Natural killer cell (primary cell): ENCODE measurements at regions not wholly inside any gene's neighbourhood (a gene's known extent, or its start where the extent isn't known, plus 50 kb on each side); places are given as distances from the start of the nearest gene placed in this dataset.

ENCODE experiments used
- ATAC-seq, 3 donors: fragments of 150-1000 bp in 2 of 3; fragments of 200-7000 bp in 1 of 3; cut with Tn5 transposase; 1 replicate in 1 of 3; 2 replicates in 2 of 3; pipeline ENCODE4 v1.10.0; 2021; ENCODE audit warnings: mild to moderate bottlenecking in 2 of 3, moderate library complexity in 2 of 3
- DNase-seq, 2 donors: peaks; one replicate each; pipeline versions ENCODE4 v3.0.0 to v3.0.0-alpha.2; 2013 to 2021; ENCODE audit warnings: mixed read lengths in 1 of 2
- H3K27ac ChIP-seq: one replicate; pipeline ENCODE4 v1.5.1; 2013; ENCODE audit warnings: mild to moderate bottlenecking, low read length
- H3K27me3 ChIP-seq: one replicate; pipeline ENCODE4 v1.6.1; 2013; ENCODE audit warnings: low read length; ENCODE audit not compliant: control insufficient read depth, insufficient read depth
- H3K36me3 ChIP-seq: one replicate; pipeline ENCODE4 v1.6.1; 2013; ENCODE audit warnings: low read length; ENCODE audit not compliant: control insufficient read depth, insufficient read depth
- H3K4me1 ChIP-seq: one replicate; pipeline ENCODE4 v1.6.1; 2013; ENCODE audit warnings: low read length; ENCODE audit not compliant: control insufficient read depth, insufficient read depth
- H3K4me3 ChIP-seq: one replicate; pipeline ENCODE4 v1.5.1; 2013; ENCODE audit warnings: low read length
- H3K9me3 ChIP-seq: one replicate; pipeline ENCODE4 v1.6.1; 2013; ENCODE audit warnings: low read length; ENCODE audit not compliant: control insufficient read depth, insufficient read depth
- H3K27ac Mint-ChIP-seq, 2 donors: one replicate each; pipeline ENCODE4 v1.8.0; 2022; ENCODE audit warnings: mild to moderate bottlenecking in 2 of 2, mixed read lengths in 2 of 2, moderate library complexity in 1 of 2
- H3K27me3 Mint-ChIP-seq, 2 donors: one replicate each; pipeline ENCODE4 v1.8.0; 2022; ENCODE audit warnings: low read depth in 2 of 2, mixed read lengths in 2 of 2
- H3K36me3 Mint-ChIP-seq: one replicate; pipeline ENCODE4 v1.8.0; 2022; ENCODE audit warnings: mixed read lengths
- H3K4me1 Mint-ChIP-seq, 2 donors: one replicate each; pipeline ENCODE4 v1.8.0; 2022; ENCODE audit warnings: mixed read lengths in 2 of 2
- H3K4me3 Mint-ChIP-seq: one replicate; pipeline ENCODE4 v1.8.0; 2022; ENCODE audit warnings: mild to moderate bottlenecking, moderate library complexity, mixed read lengths
- H3K9me3 Mint-ChIP-seq, 2 donors: one replicate each; pipeline ENCODE4 v1.8.0; 2022; ENCODE audit warnings: mixed read lengths in 2 of 2
- WGBS: methylation state at CpG from one replicate; pipeline ENCODE4 v1.1.7; 2013; ENCODE audit warnings: missing lambda C conversion rate; ENCODE audit not compliant: insufficient coverage; 5-methylcytosine and 5-hydroxymethylcytosine counted together
- intact Hi-C: fragments of 100-400 bp; cut with micrococcal nuclease; formaldehyde crosslinking; loops from one replicate; pipeline ENCODE4 v1.14.2; 2022
- TF ChIP-seq, protein P1 (sequence below): fragments of 200-600 bp; IDR thresholded peaks from one replicate; pipeline ENCODE4 v1.8.0; 2022; ENCODE audit warnings: antibody characterized with exemption

DNA sequence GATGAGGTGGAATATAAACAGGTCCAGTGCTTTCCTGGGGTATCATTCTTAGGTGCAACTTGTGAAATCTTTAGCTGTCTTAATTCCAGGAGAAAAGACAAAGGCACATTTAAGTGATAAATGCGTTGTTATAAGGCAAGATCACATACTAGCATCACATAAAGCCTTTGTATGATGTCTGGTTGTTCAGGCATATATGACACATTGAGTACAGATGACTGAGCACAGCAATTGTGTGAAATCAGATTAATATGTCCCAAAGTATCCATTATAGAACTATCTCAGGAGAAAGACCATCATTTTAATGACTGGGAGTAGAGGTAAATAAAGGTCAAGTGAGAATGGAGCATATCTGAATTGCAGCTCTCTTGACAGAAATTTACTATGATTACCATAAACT is 205.1 kb downstream of the PTGER3 start:
- Mint-ChIP-seq H3K4me1 (no peaks in the 10 kb centered on the region), H3K9me3 (peaks cover 6% of the 10 kb centered on the region in 2 donors), H3K27me3 (peaks cover 6 to 32% of the 10 kb centered on the region in 2 donors), H3K27ac (no peak overlapping the region), H3K4me3 (no peak overlapping the region), H3K36me3 (no peaks in the 10 kb centered on the region)
- Histone ChIP-seq H3K27me3 (no peaks in the 10 kb centered on the region), H3K36me3 (no peaks in the 10 kb centered on the region), H3K4me1 (no peaks in the 10 kb centered on the region), H3K4me3 (no peak overlapping the region), H3K9me3 (no peaks in the 10 kb centered on the region), H3K27ac (no peak overlapping the region)
- no peak for ATAC-seq
- intact Hi-C loops = no loop called here
- no CpG with 5 or more reads among the region's 1 CpG for WGBS
- no peak for DNase-seq
- TF ChIP-seq, protein P1, sequence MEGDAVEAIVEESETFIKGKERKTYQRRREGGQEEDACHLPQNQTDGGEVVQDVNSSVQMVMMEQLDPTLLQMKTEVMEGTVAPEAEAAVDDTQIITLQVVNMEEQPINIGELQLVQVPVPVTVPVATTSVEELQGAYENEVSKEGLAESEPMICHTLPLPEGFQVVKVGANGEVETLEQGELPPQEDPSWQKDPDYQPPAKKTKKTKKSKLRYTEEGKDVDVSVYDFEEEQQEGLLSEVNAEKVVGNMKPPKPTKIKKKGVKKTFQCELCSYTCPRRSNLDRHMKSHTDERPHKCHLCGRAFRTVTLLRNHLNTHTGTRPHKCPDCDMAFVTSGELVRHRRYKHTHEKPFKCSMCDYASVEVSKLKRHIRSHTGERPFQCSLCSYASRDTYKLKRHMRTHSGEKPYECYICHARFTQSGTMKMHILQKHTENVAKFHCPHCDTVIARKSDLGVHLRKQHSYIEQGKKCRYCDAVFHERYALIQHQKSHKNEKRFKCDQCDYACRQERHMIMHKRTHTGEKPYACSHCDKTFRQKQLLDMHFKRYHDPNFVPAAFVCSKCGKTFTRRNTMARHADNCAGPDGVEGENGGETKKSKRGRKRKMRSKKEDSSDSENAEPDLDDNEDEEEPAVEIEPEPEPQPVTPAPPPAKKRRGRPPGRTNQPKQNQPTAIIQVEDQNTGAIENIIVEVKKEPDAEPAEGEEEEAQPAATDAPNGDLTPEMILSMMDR = no peak

DNA sequence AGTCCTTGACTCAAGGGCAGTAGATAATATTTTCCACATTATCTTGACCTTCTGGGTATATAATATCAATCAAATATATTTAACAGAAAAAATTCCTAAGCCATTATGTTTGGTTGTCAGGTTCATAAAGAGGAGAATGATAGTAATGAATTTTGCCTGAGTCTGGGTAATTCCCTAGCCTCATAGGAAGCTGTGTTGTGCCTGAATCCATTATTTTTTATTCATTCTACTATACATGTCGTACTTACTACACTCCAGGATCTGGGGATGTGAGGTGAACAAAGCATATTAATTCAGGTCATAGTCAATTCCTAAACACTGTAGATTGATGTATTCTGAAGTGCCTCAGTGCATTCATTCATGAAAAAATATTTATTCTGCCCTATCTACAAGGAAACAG is 204.2 kb downstream of the PTGER3 start:
- no peak overlapping the region for H3K27ac Mint-ChIP-seq
- whole genome bisulfite sequencing = no CpG with 5 or more reads among the region's 1 CpG
- TF ChIP-seq, protein P1 = no peak
- intact Hi-C loops = no loop called here
- Histone ChIP-seq H3K27ac (no peak overlapping the region), H3K36me3 (no peaks in the 10 kb centered on the region), H3K4me3 (no peak overlapping the region), H3K9me3 (no peaks in the 10 kb centered on the region), H3K4me1 (no peaks in the 10 kb centered on the region), H3K27me3 (no peaks in the 10 kb centered on the region)
- H3K9me3 Mint-ChIP-seq = peaks cover 6% of the 10 kb centered on the region in 2 donors
- no peaks in the 10 kb centered on the region for H3K4me1 Mint-ChIP-seq
- H3K36me3 Mint-ChIP-seq = no peaks in the 10 kb centered on the region
- peaks cover 5 to 26% of the 10 kb centered on the region in 2 donors for H3K27me3 Mint-ChIP-seq
- no peak for ATAC-seq
- DNase-seq = no peak
- no peak overlapping the region for H3K4me3 Mint-ChIP-seq

GRCh38 chr1:70847013-70847412 is 200.6 kb downstream of the PTGER3 start:
- Mint-ChIP-seq H3K9me3 (peaks cover 11 to 13% of the 10 kb centered on the region in 2 donors), H3K4me1 (no peaks in the 10 kb centered on the region), H3K4me3 (no peak overlapping the region), H3K27me3 (peaks cover 7 to 36% of the 10 kb centered on the region in 2 donors), H3K36me3 (peaks cover 4% of the 10 kb centered on the region), H3K27ac (no peak overlapping the region)
- TF ChIP-seq, protein P1 = no peak
- DNase-seq = no peak
- Histone ChIP-seq H3K36me3 (no peaks in the 10 kb centered on the region), H3K4me3 (no peak overlapping the region), H3K27ac (no peak overlapping the region), H3K27me3 (peaks cover 2% of the 10 kb centered on the region), H3K9me3 (no peaks in the 10 kb centered on the region), H3K4me1 (no peaks in the 10 kb centered on the region)
- intact Hi-C loops = no loop called here
- ATAC-seq = no peak

DNA sequence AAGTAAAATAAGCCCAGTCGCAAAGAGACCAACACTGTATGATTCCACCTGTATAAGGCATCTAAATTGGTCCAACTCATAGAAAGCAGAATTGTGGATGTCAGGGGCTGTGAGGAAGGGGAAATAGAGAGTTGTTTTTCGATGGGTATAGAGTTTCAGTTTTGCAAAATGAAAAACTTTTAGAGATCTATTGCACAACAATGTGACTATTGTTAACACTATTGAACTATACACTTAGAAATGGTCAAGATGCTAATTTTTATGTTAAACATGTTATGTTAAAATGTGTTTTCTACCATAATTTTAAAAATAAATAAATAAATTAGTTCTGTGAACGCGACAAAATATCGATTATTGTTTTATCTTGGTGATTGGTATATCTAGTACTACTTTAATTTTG is 192.4 kb downstream of the PTGER3 start:
- Mint-ChIP-seq H3K27ac (no peak overlapping the region), H3K27me3 (peaks cover 7 to 35% of the 10 kb centered on the region in 2 donors), H3K4me1 (no peaks in the 10 kb centered on the region), H3K36me3 (peaks cover 6% of the 10 kb centered on the region), H3K9me3 (peaks cover 5 to 7% of the 10 kb centered on the region in 2 donors), H3K4me3 (no peak overlapping the region)
- DNase-seq (no peak), ATAC-seq (no peak)
- intact Hi-C loops = no loop called here
- Histone ChIP-seq H3K27ac (no peak overlapping the region), H3K4me3 (no peak overlapping the region), H3K4me1 (no peaks in the 10 kb centered on the region), H3K36me3 (no peaks in the 10 kb centered on the region), H3K27me3 (peaks cover 2% of the 10 kb centered on the region), H3K9me3 (no peaks in the 10 kb centered on the region)
- TF ChIP-seq, protein P1 = no peak
- 44% methylated on average over 2 of the region's 5 CpGs for WGBS
